ENCODE measurements at regions not wholly inside any gene's neighbourhood (a gene's known extent, or its start where the extent isn't known, plus 50 kb on each side); places are given as distances from the start of the nearest gene placed in this dataset.

GRCh38 chr10:133034092-133034491 is 53.6 kb upstream of the ADGRA1 start:
- TF ChIP-seq, protein P1, sequence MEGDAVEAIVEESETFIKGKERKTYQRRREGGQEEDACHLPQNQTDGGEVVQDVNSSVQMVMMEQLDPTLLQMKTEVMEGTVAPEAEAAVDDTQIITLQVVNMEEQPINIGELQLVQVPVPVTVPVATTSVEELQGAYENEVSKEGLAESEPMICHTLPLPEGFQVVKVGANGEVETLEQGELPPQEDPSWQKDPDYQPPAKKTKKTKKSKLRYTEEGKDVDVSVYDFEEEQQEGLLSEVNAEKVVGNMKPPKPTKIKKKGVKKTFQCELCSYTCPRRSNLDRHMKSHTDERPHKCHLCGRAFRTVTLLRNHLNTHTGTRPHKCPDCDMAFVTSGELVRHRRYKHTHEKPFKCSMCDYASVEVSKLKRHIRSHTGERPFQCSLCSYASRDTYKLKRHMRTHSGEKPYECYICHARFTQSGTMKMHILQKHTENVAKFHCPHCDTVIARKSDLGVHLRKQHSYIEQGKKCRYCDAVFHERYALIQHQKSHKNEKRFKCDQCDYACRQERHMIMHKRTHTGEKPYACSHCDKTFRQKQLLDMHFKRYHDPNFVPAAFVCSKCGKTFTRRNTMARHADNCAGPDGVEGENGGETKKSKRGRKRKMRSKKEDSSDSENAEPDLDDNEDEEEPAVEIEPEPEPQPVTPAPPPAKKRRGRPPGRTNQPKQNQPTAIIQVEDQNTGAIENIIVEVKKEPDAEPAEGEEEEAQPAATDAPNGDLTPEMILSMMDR (IDR thresholded peaks at IDR 0.05; ENCODE audit: insufficient read depth, low read depth, low read length) = no peak
- no peak for TF ChIP-seq EZH2 (IDR thresholded peaks at IDR 0.05; ENCODE audit: insufficient read depth, low read length)

All from astrocyte (in vitro differentiated cells and primary cell).